ENCODE measurements at regions not wholly inside any gene's neighbourhood (a gene's known extent, or its start where the extent isn't known, plus 50 kb on each side); places are given as distances from the start of the nearest gene placed in this dataset.
A peak's percentile ranks its signal among the peaks of the same experiment; 100 is the strongest.

DNA sequence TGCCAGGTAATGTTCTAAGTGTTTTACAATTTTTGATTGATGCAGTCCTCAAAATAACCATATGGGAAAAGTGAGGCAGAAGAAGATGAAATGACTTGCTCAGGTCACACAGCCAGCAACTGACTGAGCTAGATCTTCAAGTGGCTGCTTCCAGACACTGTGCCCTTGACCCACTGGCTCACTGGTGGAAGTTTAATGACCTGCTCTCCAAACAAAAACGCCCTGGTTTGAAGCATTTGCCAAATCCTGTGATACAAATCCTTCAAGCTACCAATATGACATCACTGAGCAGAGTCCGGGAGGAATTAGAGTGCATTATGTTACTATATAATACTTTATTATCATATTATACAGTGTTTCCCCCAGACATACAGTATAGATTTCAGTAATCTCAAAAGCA, 459.4 kb downstream of the GADD45G start:
- ATAC-seq (peak in 1 of 2 donors; percentile 57), DNase-seq (no peak)
- no peaks in the 10 kb centered on the region for H3K36me3 ChIP-seq
- intact Hi-C loops (cut with DNase I), result no loop called here
- no peaks in the 10 kb centered on the region for H3K27me3 ChIP-seq (ENCODE audit: low read depth)
- TF ChIP-seq, protein P1, sequence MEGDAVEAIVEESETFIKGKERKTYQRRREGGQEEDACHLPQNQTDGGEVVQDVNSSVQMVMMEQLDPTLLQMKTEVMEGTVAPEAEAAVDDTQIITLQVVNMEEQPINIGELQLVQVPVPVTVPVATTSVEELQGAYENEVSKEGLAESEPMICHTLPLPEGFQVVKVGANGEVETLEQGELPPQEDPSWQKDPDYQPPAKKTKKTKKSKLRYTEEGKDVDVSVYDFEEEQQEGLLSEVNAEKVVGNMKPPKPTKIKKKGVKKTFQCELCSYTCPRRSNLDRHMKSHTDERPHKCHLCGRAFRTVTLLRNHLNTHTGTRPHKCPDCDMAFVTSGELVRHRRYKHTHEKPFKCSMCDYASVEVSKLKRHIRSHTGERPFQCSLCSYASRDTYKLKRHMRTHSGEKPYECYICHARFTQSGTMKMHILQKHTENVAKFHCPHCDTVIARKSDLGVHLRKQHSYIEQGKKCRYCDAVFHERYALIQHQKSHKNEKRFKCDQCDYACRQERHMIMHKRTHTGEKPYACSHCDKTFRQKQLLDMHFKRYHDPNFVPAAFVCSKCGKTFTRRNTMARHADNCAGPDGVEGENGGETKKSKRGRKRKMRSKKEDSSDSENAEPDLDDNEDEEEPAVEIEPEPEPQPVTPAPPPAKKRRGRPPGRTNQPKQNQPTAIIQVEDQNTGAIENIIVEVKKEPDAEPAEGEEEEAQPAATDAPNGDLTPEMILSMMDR (IDR thresholded peaks at IDR 0.05), result no peak
- no peaks in the 10 kb centered on the region for H3K9me3 ChIP-seq
- H3K4me1 ChIP-seq, result no peaks in the 10 kb centered on the region
- no peak overlapping the region for H3K27ac ChIP-seq
- H3K4me3 ChIP-seq, result no peak overlapping the region

DNA sequence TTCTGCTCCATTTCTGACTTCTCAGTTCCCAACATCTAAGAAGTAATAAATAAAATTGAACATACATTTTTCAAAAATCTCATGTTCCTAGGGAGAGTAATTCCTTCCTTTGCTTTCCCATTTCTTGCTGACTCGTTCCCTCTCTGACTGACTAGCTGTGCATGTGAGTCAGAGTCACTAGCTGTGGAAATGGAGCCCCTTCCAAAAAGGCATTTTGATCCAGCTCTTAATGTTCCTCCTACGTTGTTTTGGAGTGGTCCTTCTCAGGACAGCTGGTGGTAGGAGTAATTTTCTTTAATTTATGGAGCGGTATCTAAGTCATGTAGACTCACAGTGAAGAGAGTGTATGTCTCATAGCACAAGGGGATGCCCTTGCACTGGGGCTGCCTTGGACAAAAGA, 460.2 kb downstream of the GADD45G start:
- TF ChIP-seq, protein P1 (IDR thresholded peaks at IDR 0.05), result no peak
- intact Hi-C loops (cut with DNase I), result no loop called here
- H3K9me3 ChIP-seq, result no peaks in the 10 kb centered on the region
- no peak overlapping the region for H3K4me3 ChIP-seq
- ATAC-seq (no peak), DNase-seq (no peak)
- no peaks in the 10 kb centered on the region for H3K4me1 ChIP-seq
- no peaks in the 10 kb centered on the region for H3K27me3 ChIP-seq (ENCODE audit: low read depth)
- H3K27ac ChIP-seq, result no peak overlapping the region
- no peaks in the 10 kb centered on the region for H3K36me3 ChIP-seq

DNA sequence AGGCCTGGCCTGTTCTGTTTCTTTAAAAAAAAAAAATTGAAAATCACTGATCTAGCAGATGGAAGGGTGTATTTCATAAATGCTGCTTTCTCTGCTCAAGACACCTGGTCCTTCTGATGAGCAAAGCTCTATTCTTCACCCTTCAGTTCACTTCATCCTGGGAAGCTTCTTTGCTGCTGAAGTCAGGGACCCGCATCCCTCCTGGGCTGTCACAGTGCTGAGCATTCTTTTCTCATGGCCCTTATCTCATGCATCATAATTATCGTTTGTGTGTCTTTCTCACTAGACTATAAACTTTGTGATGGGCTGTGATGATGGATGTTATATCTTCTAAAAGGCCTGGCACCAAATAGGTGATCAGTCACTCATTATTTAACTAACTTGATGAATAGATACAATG, 461.0 kb downstream of the GADD45G start:
- TF ChIP-seq, protein P1 (IDR thresholded peaks at IDR 0.05), result no peak
- Histone ChIP-seq H3K27me3 (ENCODE audit: low read depth) (no peaks in the 10 kb centered on the region), H3K27ac (no peak overlapping the region), H3K4me3 (no peak overlapping the region), H3K9me3 (no peaks in the 10 kb centered on the region), H3K36me3 (no peaks in the 10 kb centered on the region), H3K4me1 (no peaks in the 10 kb centered on the region)
- DNase-seq (no peak), ATAC-seq (no peak)
- intact Hi-C loops (cut with DNase I), result no loop called here

DNA sequence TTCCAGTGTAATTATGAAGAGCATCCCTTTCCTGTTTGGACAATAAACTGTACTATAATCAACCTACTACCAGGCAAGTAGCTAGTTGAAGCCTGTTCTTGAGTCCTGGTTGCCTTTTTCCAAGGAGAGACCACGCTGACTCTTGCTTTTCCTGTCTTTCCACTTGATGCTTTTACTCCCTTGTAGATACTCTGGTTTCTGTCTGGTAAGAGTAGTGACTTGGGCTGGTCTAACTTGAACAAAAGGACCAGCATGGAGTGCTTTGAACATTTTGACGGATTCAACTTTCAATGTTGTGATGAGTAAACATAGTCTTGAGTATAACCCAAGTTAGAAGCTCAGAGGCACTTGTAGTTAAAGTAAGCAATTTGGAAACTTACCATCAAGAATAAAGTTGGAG, 464.3 kb downstream of the GADD45G start:
- DNase-seq, result no peak
- no peaks in the 10 kb centered on the region for H3K36me3 ChIP-seq
- H3K4me1 ChIP-seq, result no peaks in the 10 kb centered on the region
- intact Hi-C loops (cut with DNase I), result no loop called here
- no peaks in the 10 kb centered on the region for H3K27me3 ChIP-seq (ENCODE audit: low read depth)
- ATAC-seq, result peak; percentile 21 to 59
- H3K27ac ChIP-seq, result no peak overlapping the region
- TF ChIP-seq, protein P1 (IDR thresholded peaks at IDR 0.05), result no peak
- H3K9me3 ChIP-seq, result no peaks in the 10 kb centered on the region
- no peak overlapping the region for H3K4me3 ChIP-seq

DNA sequence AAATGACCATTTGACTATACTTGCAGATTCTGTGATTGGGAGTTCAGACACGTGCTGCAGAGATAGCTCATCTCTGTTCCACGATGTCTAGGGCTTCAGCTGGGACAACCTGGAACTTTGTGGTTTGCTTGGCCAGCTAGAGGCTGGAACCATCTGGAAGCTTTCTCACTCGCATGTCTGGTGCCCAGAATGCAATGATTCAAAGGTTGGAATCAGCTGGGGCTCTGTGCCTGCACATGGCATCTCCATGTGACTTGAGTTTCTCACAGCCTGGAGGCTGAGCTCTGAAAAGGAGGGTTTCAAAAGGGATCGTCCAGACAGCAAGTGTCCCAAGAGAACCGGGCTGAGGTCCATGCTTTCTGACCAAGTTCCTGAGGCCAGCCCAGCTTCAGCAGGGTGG, 465.2 kb downstream of the GADD45G start:
- Histone ChIP-seq H3K27ac (no peak overlapping the region), H3K4me3 (no peak overlapping the region), H3K9me3 (no peaks in the 10 kb centered on the region), H3K4me1 (no peaks in the 10 kb centered on the region), H3K36me3 (no peaks in the 10 kb centered on the region), H3K27me3 (ENCODE audit: low read depth) (no peaks in the 10 kb centered on the region)
- DNase-seq (no peak), ATAC-seq (no peak)
- intact Hi-C loops (cut with DNase I), result no loop called here
- TF ChIP-seq, protein P1 (IDR thresholded peaks at IDR 0.05), result no peak

DNA sequence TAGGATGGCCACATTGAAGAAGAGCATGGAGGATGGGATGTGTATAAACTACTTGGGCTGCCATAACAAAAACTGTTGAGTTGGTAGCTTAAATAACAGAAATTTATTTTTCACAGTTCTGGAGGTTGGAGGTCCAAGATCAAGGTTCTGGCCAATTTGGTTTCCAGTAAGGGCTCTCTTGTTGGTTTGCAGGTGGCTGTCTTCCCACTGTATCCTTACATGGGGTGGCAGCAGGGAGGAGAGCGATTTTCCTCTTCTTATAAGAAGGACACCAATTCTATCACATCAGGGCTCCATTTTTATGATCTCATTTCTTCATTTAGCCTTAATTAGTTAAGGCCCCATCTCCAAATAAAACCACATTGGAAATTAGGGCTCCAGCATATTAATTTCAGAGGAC, 465.7 kb downstream of the GADD45G start:
- H3K36me3 ChIP-seq, result no peaks in the 10 kb centered on the region

More for the DNA sequence above, 465.7 kb downstream of the GADD45G start:
- TF ChIP-seq, protein P1 (IDR thresholded peaks at IDR 0.05), result no peak
- Histone ChIP-seq H3K9me3 (no peaks in the 10 kb centered on the region), H3K4me3 (no peak overlapping the region), H3K27ac (no peak overlapping the region), H3K4me1 (no peaks in the 10 kb centered on the region), H3K27me3 (ENCODE audit: low read depth) (no peaks in the 10 kb centered on the region)
- ATAC-seq (no peak), DNase-seq (no peak)
- intact Hi-C loops (cut with DNase I), result no loop called here

Data from lower lobe of right lung (tissue), 2 donors.